ENCODE measurements at regions not wholly inside any gene's neighbourhood (a gene's known extent, or its start where the extent isn't known, plus 50 kb on each side); places are given as distances from the start of the nearest gene placed in this dataset.

DNA sequence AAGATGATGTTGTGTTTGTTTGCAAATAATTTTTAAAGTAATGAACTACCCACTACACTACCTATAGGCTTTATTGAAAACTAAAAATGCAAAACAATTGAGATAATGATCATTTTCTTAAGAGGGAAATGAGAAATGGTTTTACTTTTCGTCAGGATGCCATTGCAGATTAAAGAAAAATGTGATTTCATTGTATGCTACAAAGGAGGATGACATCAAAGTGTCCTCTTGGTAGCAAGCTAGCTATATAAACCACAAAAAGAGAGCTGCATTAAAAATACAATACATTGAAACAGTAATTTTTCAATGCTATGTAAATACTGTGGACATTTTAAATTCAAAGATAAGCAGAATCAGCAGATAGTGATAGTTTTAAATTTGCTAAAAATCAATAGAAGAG lies 87.5 kb upstream of the DPYD start:
- TF ChIP-seq, protein P1, sequence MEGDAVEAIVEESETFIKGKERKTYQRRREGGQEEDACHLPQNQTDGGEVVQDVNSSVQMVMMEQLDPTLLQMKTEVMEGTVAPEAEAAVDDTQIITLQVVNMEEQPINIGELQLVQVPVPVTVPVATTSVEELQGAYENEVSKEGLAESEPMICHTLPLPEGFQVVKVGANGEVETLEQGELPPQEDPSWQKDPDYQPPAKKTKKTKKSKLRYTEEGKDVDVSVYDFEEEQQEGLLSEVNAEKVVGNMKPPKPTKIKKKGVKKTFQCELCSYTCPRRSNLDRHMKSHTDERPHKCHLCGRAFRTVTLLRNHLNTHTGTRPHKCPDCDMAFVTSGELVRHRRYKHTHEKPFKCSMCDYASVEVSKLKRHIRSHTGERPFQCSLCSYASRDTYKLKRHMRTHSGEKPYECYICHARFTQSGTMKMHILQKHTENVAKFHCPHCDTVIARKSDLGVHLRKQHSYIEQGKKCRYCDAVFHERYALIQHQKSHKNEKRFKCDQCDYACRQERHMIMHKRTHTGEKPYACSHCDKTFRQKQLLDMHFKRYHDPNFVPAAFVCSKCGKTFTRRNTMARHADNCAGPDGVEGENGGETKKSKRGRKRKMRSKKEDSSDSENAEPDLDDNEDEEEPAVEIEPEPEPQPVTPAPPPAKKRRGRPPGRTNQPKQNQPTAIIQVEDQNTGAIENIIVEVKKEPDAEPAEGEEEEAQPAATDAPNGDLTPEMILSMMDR (IDR thresholded peaks at IDR 0.05), result no peak
- no peak for TF ChIP-seq POLR2A (IDR thresholded peaks at IDR 0.05)
